ENCODE measurements at regions not wholly inside any gene's neighbourhood (a gene's known extent, or its start where the extent isn't known, plus 50 kb on each side); places are given as distances from the start of the nearest gene placed in this dataset.

GRCh38 chr3:21936207-21936606 is 185.2 kb upstream of the ZNF385D start:
- no peaks in the 10 kb centered on the region for H3K27me3 Mint-ChIP-seq
- Histone ChIP-seq H3K4me1 (ENCODE audit: control insufficient read depth in 2 of 2, insufficient read depth in 2 of 2, low read length in 2 of 2) (no peaks in the 10 kb centered on the region), H3K4me3 (ENCODE audit: low read length) (no peak overlapping the region), H3K27me3 (ENCODE audit: control insufficient read depth in 2 of 2, insufficient read depth in 2 of 2, low read length in 2 of 2) (no peaks in the 10 kb centered on the region), H3K9me3 (ENCODE audit: control insufficient read depth in 2 of 3, low read length in 3 of 3) (no peaks in the 10 kb centered on the region), H3K36me3 (ENCODE audit: control insufficient read depth in 2 of 3, insufficient read depth in 3 of 3, low read length in 3 of 3) (no peaks in the 10 kb centered on the region), H3K27ac (ENCODE audit: low read depth, low read length) (no peak overlapping the region)
- no peak overlapping the region for H3K4me3 Mint-ChIP-seq
- H3K9me3 Mint-ChIP-seq = peaks cover 0 to 16% (median 2%) of the 10 kb centered on the region in 11 donors
- H3K4me1 Mint-ChIP-seq = no peaks in the 10 kb centered on the region
- H3K27ac Mint-ChIP-seq = no peak overlapping the region
- ATAC-seq (no peak), DNase-seq (no peak)
- no peaks in the 10 kb centered on the region for H3K36me3 Mint-ChIP-seq
- ChIA-PET CTCF (no interaction called here), POLR2A (no interaction called here)
- intact Hi-C loops (cut with micrococcal nuclease) = no loop called here

- H3K36me3 ChIP-seq (ENCODE audit: control insufficient read depth in 2 of 3, insufficient read depth in 3 of 3, low read length in 3 of 3) = no peaks in the 10 kb centered on the region
- no peaks in the 10 kb centered on the region for H3K9me3 ChIP-seq (ENCODE audit: control insufficient read depth in 2 of 3, low read length in 3 of 3)
- H3K27me3 Mint-ChIP-seq = no peaks in the 10 kb centered on the region
- no peak overlapping the region for H3K4me3 ChIP-seq (ENCODE audit: low read length)
- no peak overlapping the region for H3K27ac Mint-ChIP-seq
- H3K4me1 ChIP-seq (ENCODE audit: control insufficient read depth in 2 of 2, insufficient read depth in 2 of 2, low read length in 2 of 2) = no peaks in the 10 kb centered on the region
- no peaks in the 10 kb centered on the region for H3K4me1 Mint-ChIP-seq
- no peaks in the 10 kb centered on the region for H3K36me3 Mint-ChIP-seq
- no peak for ATAC-seq
- H3K27ac ChIP-seq (ENCODE audit: low read depth, low read length) = no peak overlapping the region
- intact Hi-C loops (cut with micrococcal nuclease) = no loop called here
- no peak overlapping the region for H3K4me3 Mint-ChIP-seq
- DNase-seq = no peak
- ChIA-PET CTCF (no interaction called here), POLR2A (no interaction called here)
- no peaks in the 10 kb centered on the region for H3K27me3 ChIP-seq (ENCODE audit: control insufficient read depth in 2 of 2, insufficient read depth in 2 of 2, low read length in 2 of 2)
- H3K9me3 Mint-ChIP-seq = peaks cover 0 to 11% (median 2%) of the 10 kb centered on the region in 11 donors
Observed at GRCh38 chr3:21938267-21938681, 187.3 kb upstream of the ZNF385D start.

- Mint-ChIP-seq H3K36me3 (no peaks in the 10 kb centered on the region), H3K9me3 (peaks cover 0 to 13% (median 3%) of the 10 kb centered on the region in 11 donors), H3K4me3 (no peak overlapping the region), H3K27ac (no peak overlapping the region), H3K4me1 (no peaks in the 10 kb centered on the region), H3K27me3 (no peaks in the 10 kb centered on the region)
- no peak for DNase-seq
- H3K27ac ChIP-seq (ENCODE audit: low read depth, low read length) = no peak overlapping the region
- intact Hi-C loops (cut with micrococcal nuclease) = no loop called here
- no peaks in the 10 kb centered on the region for H3K4me1 ChIP-seq (ENCODE audit: control insufficient read depth in 2 of 2, insufficient read depth in 2 of 2, low read length in 2 of 2)
- no peak overlapping the region for H3K4me3 ChIP-seq (ENCODE audit: low read length)
- H3K36me3 ChIP-seq (ENCODE audit: control insufficient read depth in 2 of 3, insufficient read depth in 3 of 3, low read length in 3 of 3) = no peaks in the 10 kb centered on the region
- no peaks in the 10 kb centered on the region for H3K27me3 ChIP-seq (ENCODE audit: control insufficient read depth in 2 of 2, insufficient read depth in 2 of 2, low read length in 2 of 2)
- ATAC-seq = no peak
- POLR2A ChIA-PET = interaction anchor here (1.1 kb wide), 1 partner anchor 10 kb away, joined by 3 read pairs; no protein-coding TSS in a partner anchor
- H3K9me3 ChIP-seq (ENCODE audit: control insufficient read depth in 2 of 3, low read length in 3 of 3) = no peaks in the 10 kb centered on the region
- CTCF ChIA-PET = no interaction called here
Observed at GRCh38 chr3:21942328-21942727, 191.3 kb upstream of the ZNF385D start.

- Histone ChIP-seq H3K27ac (ENCODE audit: low read depth, low read length) (no peak overlapping the region), H3K27me3 (ENCODE audit: control insufficient read depth in 2 of 2, insufficient read depth in 2 of 2, low read length in 2 of 2) (no peaks in the 10 kb centered on the region), H3K36me3 (ENCODE audit: control insufficient read depth in 2 of 3, insufficient read depth in 3 of 3, low read length in 3 of 3) (no peaks in the 10 kb centered on the region), H3K4me3 (ENCODE audit: low read length) (no peak overlapping the region), H3K4me1 (ENCODE audit: control insufficient read depth in 2 of 2, insufficient read depth in 2 of 2, low read length in 2 of 2) (no peaks in the 10 kb centered on the region), H3K9me3 (ENCODE audit: control insufficient read depth in 2 of 3, low read length in 3 of 3) (no peaks in the 10 kb centered on the region)
- ChIA-PET POLR2A (no interaction called here), CTCF (no interaction called here)
- Mint-ChIP-seq H3K9me3 (peaks cover 0 to 13% (median 0%) of the 10 kb centered on the region in 11 donors), H3K4me1 (no peaks in the 10 kb centered on the region), H3K27ac (no peak overlapping the region), H3K27me3 (no peaks in the 10 kb centered on the region), H3K36me3 (no peaks in the 10 kb centered on the region), H3K4me3 (no peak overlapping the region)
- ATAC-seq (no peak), DNase-seq (no peak)
- intact Hi-C loops (cut with micrococcal nuclease) = no loop called here
Observed at GRCh38 chr3:21944251-21944650, 193.2 kb upstream of the ZNF385D start.

GRCh38 chr3:21952856-21953255 is 201.8 kb upstream of the ZNF385D start:
- ChIA-PET CTCF (no interaction called here), POLR2A (no interaction called here)
- Mint-ChIP-seq H3K36me3 (no peaks in the 10 kb centered on the region), H3K4me3 (no peak overlapping the region), H3K27me3 (no peaks in the 10 kb centered on the region), H3K9me3 (peaks cover 0 to 42% (median 9%) of the 10 kb centered on the region in 11 donors), H3K4me1 (peaks cover 0 to 2% (median 0%) of the 10 kb centered on the region in 7 donors), H3K27ac (no peak overlapping the region)
- intact Hi-C loops (cut with micrococcal nuclease) = no loop called here
- H3K36me3 ChIP-seq (ENCODE audit: control insufficient read depth in 2 of 3, insufficient read depth in 3 of 3, low read length in 3 of 3) = no peaks in the 10 kb centered on the region
- no peak for ATAC-seq
- no peak for DNase-seq
- no peaks in the 10 kb centered on the region for H3K27me3 ChIP-seq (ENCODE audit: control insufficient read depth in 2 of 2, insufficient read depth in 2 of 2, low read length in 2 of 2)
- no peak overlapping the region for H3K27ac ChIP-seq (ENCODE audit: low read depth, low read length)
- H3K9me3 ChIP-seq (ENCODE audit: control insufficient read depth in 2 of 3, low read length in 3 of 3) = no peaks in the 10 kb centered on the region
- no peaks in the 10 kb centered on the region for H3K4me1 ChIP-seq (ENCODE audit: control insufficient read depth in 2 of 2, insufficient read depth in 2 of 2, low read length in 2 of 2)
- H3K4me3 ChIP-seq (ENCODE audit: low read length) = no peak overlapping the region

GRCh38 chr3:21954709-21955108 is 203.7 kb upstream of the ZNF385D start:
- Histone ChIP-seq H3K36me3 (ENCODE audit: control insufficient read depth in 2 of 3, insufficient read depth in 3 of 3, low read length in 3 of 3) (no peaks in the 10 kb centered on the region), H3K9me3 (ENCODE audit: control insufficient read depth in 2 of 3, low read length in 3 of 3) (no peaks in the 10 kb centered on the region), H3K27ac (ENCODE audit: low read depth, low read length) (no peak overlapping the region), H3K4me3 (ENCODE audit: low read length) (no peak overlapping the region), H3K27me3 (ENCODE audit: control insufficient read depth in 2 of 2, insufficient read depth in 2 of 2, low read length in 2 of 2) (no peaks in the 10 kb centered on the region), H3K4me1 (ENCODE audit: control insufficient read depth in 2 of 2, insufficient read depth in 2 of 2, low read length in 2 of 2) (no peaks in the 10 kb centered on the region)
- Mint-ChIP-seq H3K4me1 (peaks cover 0 to 2% (median 0%) of the 10 kb centered on the region in 7 donors), H3K27me3 (no peaks in the 10 kb centered on the region), H3K4me3 (no peak overlapping the region), H3K9me3 (peaks cover 0 to 44% (median 7%) of the 10 kb centered on the region in 11 donors), H3K27ac (no peak overlapping the region), H3K36me3 (no peaks in the 10 kb centered on the region)
- ATAC-seq = no peak
- POLR2A ChIA-PET = no interaction called here
- intact Hi-C loops (cut with micrococcal nuclease) = no loop called here
- DNase-seq = no peak
- CTCF ChIA-PET = no interaction called here

GRCh38 chr3:21955406-21955805 is 204.4 kb upstream of the ZNF385D start:
- H3K4me1 Mint-ChIP-seq = peaks cover 0 to 2% (median 0%) of the 10 kb centered on the region in 7 donors
- intact Hi-C loops (cut with micrococcal nuclease) = no loop called here
- peaks cover 0 to 37% (median 7%) of the 10 kb centered on the region in 11 donors for H3K9me3 Mint-ChIP-seq
- H3K4me3 Mint-ChIP-seq = no peak overlapping the region
- Histone ChIP-seq H3K36me3 (ENCODE audit: control insufficient read depth in 2 of 3, insufficient read depth in 3 of 3, low read length in 3 of 3) (no peaks in the 10 kb centered on the region), H3K27me3 (ENCODE audit: control insufficient read depth in 2 of 2, insufficient read depth in 2 of 2, low read length in 2 of 2) (no peaks in the 10 kb centered on the region), H3K4me1 (ENCODE audit: control insufficient read depth in 2 of 2, insufficient read depth in 2 of 2, low read length in 2 of 2) (no peaks in the 10 kb centered on the region), H3K27ac (ENCODE audit: low read depth, low read length) (no peak overlapping the region), H3K4me3 (ENCODE audit: low read length) (no peak overlapping the region), H3K9me3 (ENCODE audit: control insufficient read depth in 2 of 3, low read length in 3 of 3) (no peaks in the 10 kb centered on the region)
- POLR2A ChIA-PET = no interaction called here
- DNase-seq (no peak), ATAC-seq (no peak)
- no peaks in the 10 kb centered on the region for H3K36me3 Mint-ChIP-seq
- H3K27me3 Mint-ChIP-seq = no peaks in the 10 kb centered on the region
- CTCF ChIA-PET = no interaction called here
- no peak overlapping the region for H3K27ac Mint-ChIP-seq

All from naive thymus-derived CD4-positive, alpha-beta T cell (primary cell).